HT-29 (cell line): ENCODE measurements at regions not wholly inside any gene's neighbourhood (a gene's known extent, or its start where the extent isn't known, plus 50 kb on each side); places are given as distances from the start of the nearest gene placed in this dataset.
A peak's percentile ranks its signal among the peaks of the same experiment; 100 is the strongest.
"Not testable (repeated sequence)": the region's sequence is repeated elsewhere in the genome, so short reads cannot be mapped to it uniquely, and the experiment has no call there.

Experiments
- DNase-seq: peaks from one replicate; pipeline ENCODE4 v3.0.0-alpha.2; 2015; ENCODE audit warnings: low spot score

DNA sequence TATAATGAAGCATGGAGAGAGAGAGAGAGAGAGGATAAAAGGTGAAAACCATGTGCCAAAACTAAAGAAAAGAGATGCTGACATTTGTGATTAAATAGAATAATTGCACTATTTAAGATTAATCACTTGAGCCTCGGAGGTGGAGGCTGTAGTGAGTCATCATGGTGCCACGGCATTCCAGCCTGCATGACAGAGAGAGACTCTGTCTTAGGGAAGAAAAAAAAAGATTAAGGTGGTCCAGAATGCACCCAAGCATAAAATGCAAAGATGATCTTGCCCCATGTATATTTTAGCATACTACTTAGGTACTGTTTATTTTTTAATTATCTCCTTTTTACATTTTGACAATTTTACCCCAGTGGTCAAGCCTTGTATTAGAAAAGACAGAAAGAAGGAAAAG lies 742.5 kb downstream of the SPATA31A1 start:
- DNase-seq = peak; percentile 0

DNA sequence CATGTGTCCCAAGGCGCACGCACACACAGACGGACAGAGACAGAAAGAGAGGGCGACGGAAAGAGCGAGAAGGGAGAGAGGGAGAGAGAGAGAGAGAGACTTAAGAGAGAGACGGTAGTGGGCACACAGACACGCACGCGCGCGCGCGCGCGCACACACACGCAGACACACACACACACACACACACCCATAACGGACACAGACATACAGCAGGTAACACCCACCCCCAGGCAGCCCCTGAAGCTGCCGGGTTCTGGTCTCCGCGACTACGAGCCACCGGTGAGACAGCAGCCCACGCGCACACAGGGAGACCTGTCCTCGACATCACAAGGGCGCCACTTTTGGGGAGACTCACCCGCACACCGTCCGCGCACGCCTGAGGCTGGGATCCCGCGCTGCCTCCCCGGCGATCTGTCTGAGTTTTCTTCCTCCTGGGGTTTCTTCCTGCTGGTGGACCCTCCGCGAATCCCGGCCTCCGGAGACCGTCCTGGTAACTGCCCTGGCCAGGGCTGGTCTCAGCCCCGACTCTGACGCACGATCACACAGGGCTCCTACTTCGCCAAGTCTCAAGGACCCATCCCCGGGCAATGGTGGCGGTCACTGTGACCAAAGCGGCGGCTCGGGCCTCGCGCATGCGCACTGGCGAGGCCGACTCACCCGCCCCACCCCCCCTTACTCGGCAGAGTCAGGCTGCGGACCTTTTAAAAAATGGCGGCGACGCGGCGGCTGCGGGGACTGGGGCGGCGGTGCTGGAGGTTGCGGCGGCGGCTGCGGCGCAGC lies 750.7 kb downstream of the SPATA31A1 start:
- peak; percentile 0 for DNase-seq

DNA sequence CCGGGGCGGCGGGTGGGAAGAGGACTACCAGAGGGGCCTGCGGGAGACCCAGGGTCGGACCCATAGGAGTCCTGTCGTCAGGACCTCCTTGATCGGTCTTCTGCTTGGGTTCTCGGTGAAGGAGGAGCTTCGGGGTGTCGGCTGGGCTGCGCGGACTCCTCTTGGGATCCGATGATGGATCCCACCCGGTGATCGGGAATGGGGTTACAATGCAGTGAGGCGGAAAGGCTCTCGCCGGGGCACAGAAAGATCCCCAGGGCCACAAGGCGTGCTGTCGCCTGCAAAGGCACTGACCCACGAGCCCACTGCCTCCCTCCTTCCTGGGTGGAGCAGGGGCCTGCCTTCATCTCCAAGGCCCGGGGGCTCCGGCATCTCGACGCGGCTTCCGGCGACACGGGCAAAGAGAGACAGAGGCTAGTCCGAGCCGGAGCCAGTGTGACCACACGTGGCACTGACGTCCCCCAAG lies 751.3 kb downstream of the SPATA31A1 start:
- not testable (repeated sequence) for DNase-seq

DNA sequence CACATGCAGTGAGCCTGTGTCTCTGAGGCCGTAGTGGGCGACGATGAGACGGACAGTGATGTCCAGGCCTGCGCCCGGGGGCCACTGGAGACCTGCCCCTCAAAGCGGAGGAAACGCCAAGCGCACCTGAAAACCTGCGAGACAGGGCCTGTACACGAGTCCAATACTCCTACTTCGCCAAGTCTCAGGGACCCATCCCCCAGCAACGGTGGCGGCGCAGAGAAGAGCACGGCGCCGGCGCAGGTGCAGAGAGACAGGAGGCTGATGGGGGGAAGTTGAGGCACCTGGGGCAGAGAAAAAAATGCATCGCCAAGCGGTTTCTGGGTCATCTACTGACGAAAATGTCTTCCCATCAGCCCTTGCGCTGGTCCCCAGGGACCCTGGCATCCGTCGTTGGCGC lies 751.8 kb downstream of the SPATA31A1 start:
- DNase-seq = not testable (repeated sequence)

DNA sequence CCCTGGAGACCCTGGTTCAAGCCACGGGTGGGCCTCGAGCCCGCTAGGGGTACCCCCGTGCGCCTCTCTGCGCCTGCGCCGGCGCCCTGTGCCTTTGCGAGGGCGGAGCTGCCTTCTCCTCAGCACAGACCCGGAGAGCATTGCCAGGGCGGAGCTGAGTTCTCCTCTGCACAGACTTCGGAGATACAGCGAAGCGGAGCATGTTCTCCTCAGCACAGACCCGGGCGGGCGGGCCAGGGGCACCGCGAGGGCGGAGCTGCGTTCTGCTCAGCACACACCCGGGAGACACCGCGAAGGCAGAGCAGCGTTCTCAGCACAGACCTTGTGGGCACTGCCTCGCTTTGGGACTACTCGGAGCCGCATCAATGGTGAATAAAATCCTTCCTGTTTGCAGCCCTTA lies 753.0 kb downstream of the SPATA31A1 start:
- DNase-seq = not testable (repeated sequence)

DNA sequence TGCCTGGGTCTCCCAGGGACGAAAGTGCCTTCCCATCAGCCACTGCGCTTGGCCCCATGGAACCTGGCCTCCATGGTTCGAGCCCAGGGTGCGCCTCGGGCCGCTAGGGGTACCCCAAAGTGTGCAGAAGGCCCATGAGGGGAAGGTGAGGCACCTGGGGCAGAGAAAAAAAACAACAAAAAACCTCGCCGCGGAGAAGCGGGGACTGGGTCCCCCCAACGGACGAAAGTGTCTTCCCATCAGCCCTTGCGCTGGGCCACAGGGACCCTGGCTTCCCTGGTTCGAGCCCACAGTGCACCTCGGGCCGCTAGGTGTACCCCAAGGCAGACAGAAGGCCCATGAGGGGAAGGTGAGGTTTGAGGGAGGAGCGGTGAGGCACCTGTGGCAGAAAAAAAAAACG lies 755.3 kb downstream of the SPATA31A1 start:
- not testable (repeated sequence) for DNase-seq

DNA sequence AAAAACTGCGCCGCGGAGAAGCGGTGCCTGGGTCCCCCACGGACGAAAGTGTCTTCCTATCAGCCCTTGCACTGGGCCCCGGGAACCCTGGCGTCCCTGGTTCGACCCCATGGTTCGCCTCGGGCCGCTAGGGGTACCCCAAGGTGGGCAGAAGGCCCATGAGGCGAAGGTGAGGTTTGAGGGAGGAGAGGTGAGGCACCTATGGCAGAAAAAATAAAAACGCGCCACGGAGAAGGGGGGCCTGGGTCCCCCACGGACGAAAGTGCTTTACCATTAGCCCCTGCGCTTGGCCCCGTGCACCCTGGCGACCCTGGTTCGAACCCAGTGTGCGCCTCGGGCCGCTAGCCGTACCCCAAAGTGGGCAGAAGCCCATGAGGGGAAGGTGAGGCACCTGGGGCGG lies 756.1 kb downstream of the SPATA31A1 start:
- DNase-seq = not testable (repeated sequence)

DNA sequence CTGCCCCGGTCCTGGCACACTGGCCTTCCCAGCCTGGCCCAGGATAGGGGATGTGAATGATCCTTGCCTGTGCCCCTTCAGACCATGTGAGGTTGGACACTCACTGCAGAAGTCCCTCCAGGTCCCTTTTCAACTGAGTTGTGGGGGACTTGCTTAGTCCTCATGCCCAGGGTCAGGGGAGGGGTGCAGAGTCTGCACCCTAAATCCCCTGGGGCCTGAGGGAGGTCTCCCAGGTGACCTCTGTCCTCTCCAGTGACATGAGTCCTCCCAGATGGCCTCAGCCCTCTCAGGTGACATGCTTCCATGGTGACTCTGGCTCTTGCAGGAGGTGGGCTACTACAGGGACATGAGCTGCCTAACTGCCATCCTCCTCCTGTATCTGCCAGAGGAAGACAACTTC lies 775.1 kb downstream of the SPATA31A1 start:
- not testable (repeated sequence) for DNase-seq

DNA sequence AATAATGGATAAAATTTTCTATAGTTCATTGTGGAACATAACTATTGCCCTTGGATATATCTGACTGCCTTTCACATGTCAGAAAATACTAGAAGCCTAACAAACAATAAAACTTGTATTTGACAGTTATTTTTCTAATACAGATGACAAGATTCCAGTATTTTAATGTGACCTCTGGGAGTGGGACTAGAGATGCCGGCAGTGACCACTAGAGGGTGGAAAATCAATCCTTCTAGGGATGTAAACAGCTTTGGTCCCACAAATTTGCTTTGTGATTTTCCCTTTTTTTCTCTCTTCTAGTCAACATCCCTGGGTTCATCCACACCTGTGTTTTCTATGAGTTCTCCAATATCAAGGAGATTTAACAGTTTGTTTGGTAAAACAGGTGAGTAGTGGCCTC lies 813.7 kb downstream of the SPATA31A1 start:
- DNase-seq = not testable (repeated sequence)

DNA sequence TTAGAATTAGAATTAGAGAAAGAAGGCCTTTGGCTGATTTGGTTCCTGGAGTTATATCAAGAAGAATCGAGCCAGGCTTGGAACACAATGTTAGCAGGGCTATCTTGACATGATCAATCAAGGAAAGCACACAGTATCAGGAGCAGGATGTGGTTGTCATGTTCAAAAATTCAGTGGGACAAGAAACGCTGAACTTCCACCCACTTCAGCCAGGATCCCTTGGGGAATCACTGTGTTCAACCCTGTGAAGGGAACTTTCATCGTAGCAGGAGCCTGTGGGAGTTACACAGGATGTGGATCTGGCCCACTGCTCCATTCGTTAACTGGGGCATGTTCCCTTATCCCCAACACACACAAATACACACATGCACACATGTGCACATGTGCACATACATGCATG lies 817.8 kb downstream of the SPATA31A1 start:
- DNase-seq = not testable (repeated sequence)

DNA sequence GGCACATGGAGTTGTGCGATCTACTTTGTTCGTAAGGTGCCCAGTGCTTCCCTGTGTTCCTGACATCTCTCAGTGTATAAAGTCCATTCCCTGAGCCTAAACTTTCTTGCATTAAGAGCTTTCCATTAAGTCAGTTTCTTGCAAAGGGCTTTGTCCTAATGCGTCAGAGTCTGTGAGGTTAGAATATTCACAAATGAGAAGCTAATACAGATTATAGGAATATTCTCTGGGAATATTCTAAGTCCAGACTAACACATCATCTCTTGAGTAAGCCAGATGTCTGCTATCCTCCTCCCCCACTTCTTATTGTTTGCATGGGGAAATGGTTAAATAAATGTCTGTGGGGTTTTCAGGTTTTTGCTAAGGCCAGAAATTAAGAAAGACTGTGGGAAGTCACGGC lies 818.6 kb downstream of the SPATA31A1 start:
- DNase-seq = not testable (repeated sequence)

DNA sequence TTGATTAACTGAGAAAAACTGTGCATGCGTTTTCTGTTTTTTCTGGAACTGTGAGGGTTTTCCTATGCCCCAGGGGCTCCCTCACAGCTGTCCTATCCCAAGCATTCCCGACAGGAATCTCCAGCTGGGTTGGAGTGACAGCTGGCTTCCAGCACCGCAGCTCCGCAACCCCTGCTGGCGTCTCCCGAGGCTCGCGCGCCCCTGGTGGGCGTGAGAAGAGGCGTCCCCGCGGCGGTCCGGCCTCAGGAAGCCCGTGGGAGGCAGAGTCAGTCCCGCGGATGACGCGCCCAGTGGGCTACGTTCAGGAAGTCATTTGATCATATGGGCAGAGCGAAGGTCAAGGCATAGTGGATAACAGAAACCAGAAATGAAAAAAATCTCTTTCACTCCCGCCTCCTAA lies 821.9 kb downstream of the SPATA31A1 start:
- DNase-seq = not testable (repeated sequence)

DNA sequence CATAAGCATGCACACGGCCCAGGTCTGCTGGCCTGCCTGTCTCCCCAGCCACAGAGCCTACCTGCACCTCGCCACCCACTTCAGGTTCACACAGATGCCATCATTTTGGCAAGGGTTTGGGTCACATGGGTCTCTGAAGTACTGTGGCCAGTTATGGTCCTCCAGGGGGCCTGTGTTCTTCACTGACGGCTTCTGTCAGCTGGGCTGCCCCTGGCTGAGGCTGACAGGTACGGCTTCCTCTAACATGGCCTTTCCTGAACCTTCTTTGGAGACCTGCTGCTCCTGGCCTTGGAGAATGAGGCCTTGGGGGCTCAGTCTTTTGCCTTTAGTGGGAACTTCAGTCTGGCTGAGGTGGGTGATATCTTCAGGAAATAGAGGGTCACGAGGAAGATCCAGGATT lies 835.9 kb downstream of the SPATA31A1 start:
- DNase-seq = not testable (repeated sequence)

DNA sequence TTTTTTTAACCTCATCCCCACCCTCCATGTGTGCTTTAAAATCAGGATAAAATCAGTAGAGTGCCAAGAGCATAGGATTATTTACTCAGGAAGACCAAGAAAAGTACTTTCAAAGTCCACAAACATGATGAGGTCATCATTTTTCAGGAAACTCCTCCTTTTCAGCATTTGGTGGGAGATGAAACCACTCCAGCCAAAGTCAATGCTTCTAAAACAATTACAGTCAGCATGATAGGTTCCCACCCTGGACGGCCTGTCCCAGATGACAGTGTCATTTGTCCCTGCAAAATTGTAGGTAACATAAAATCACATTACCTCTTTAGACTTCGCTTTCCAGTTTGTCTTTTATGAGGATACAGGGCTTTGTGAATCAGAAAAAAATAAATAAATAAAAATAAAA lies 836.7 kb downstream of the SPATA31A1 start:
- not testable (repeated sequence) for DNase-seq

DNA sequence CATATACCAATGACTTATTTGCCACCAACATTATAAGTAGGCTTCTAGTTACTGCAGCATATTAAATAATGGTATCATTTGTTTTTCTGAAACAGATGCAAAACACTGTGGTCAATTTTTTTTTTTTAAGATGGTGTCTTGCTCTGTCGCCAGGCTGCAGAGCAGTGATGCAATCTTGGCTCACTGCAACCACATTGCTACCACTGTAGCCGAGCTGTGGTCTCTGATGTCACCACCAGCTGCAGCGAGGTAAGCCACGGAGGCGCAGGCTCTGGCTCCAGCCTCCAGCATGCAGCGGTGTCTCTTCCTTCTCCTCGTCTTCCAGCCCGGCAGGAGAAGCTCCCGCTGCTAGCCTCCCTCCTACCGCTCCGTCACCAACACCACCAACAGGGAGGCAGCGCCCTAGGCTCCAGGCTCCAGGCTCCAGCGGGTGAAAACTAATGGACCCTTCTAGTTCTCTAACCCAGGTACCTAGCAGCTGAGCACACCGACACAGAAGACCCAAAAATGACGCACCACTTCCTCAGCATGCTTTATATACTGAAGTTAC lies 840.8 kb downstream of the SPATA31A1 start:
- not testable (repeated sequence) for DNase-seq

DNA sequence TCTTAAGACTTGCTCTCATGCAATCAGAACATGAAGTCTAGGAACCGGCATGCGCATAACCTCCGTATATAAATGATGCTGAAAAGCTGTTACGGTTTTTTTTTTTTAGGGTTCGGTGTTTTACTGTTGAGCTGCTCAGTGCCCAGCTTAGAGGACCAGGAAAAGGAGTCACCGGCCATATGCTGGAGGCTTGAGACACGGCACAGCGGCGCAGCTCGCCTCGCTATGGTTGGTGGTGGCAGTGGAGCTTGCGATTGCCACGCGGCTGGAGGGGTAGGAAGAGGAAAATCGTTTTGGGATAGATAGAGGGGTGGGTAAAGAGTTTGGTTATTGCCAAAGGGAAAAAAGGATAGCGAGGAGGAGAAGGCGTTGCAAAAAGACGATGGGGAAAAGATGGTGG lies 841.3 kb downstream of the SPATA31A1 start:
- DNase-seq = not testable (repeated sequence)

DNA sequence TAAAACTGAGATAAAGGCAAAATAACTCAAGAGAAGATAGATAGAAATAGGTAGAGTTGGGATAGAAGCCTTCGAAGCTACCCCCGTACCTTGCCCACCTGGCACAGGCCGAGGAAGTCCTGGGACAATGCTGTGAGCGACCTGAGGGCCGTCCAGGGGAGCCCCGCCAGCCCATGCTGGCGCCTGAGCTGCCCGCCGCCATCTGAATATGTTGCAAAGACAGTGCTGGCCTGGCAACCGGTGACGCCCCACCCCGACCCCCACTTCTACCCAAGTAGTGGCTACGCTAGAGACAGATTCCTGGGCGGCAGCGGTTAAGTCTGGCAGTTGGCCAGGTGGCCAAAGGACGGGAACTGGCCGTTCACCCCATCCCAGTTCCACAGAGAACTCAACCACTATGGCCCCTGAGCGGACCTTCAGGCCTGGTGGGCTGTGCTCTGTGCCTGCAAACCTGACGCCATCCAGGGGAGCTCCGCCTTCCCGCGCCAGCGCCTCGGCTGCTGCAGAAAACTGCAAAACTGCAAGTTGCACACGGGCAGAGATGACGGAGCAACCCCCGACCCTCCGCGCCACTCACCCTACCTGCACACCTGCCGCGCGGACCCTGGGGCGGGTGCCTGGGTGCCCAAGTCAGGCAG lies 866.2 kb downstream of the SPATA31A1 start:
- DNase-seq = not testable (repeated sequence)

DNA sequence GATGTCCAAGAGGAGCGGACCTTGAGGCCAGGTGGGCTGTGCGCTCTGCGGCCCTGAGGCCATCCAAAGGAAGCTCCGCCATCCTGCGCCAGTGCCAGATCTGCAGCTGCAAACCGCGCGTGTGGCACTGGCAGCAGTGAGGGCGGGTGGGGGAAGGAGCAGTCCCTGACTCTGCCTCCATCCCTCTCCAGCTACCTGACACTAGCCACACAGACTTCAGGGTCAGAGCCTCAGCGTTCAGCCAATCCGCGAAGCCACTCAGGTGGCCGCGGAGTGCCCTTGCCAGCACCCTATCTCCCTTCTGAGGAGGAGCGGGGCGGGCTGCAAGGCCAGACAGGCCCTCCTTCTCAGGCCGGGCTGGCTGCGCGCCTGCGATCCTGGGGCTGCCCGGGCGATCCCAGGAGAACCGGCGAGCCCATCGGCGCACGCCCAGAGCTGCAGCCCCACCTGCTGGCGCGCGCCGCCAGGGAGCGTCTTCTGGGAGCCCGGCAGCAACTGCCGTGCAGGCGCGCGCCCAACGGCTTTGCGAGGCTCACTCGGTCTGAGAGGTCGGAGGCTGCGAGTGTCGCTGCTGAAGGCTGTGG lies 867.2 kb downstream of the SPATA31A1 start:
- DNase-seq = peak; percentile 1

DNA sequence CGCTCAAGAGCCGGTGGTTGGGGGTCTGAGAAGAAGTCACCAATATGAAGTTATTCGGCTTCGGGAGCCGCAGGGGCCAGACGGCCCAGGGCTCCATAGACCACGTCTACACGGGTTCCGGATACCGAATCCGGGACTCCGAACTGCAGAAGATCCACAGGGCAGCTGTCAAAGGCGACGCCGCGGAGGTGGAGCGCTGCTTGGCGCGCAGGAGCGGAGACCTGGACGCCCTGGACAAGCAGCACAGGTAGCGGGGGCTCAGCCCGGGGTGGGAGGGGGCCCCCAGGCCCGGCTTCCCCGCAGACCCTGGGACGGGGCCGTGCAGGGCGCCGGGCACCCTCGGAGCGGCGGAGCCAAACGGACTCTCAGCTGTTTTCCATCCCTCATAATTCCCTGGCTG lies 867.9 kb downstream of the SPATA31A1 start:
- DNase-seq = not testable (repeated sequence)
